Erythroblast (primary cell): ENCODE measurements at regions not wholly inside any gene's neighbourhood (a gene's known extent, or its start where the extent isn't known, plus 50 kb on each side); places are given as distances from the start of the nearest gene placed in this dataset.

Experiments used
- GATA1 ChIP-seq: IDR thresholded peaks from 2 replicates; pipeline ENCODE4 v1.6.1; 2011; ENCODE audit warnings: low read depth, mild to moderate bottlenecking, control low read depth, low read length, moderate library complexity
- POLR2A ChIP-seq: IDR thresholded peaks from 2 replicates; pipeline ENCODE4 v1.6.1; 2011; ENCODE audit warnings: mild to moderate bottlenecking, low read length

- TF ChIP-seq POLR2A (no peak), GATA1 (no peak)
These were observed 273.6 kb downstream of the SRBD1 start for GRCh38 chr2:45337481-45337880.
